IMR-90 (cell line): ENCODE measurements at regions not wholly inside any gene's neighbourhood (a gene's known extent, or its start where the extent isn't known, plus 50 kb on each side); places are given as distances from the start of the nearest gene placed in this dataset.

Source experiments
- ATAC-seq: fragments of 200-7000 bp; cut with Tn5 transposase; 2 replicates; pipeline ENCODE4 v1.9.1; 2020; ENCODE audit warnings: low read depth, mild to moderate bottlenecking, moderate library complexity
- BruUV-seq: library from RNA; stranded (reverse); fragments of 400-500 nt; replicated peaks from 2 replicates; lab custom pipeline; 2021; lab: Mats Ljungman, UMichigan
- CTCF ChIA-PET: fragments of 300-600 bp; formaldehyde crosslinking; extraction: SDS; loops from one replicate; lab custom pipeline; 2021; ENCODE audit warnings: antibody characterized with exemption; lab: Yijun Ruan, JAX
- POLR2A ChIA-PET: fragments of 300-600 bp; sonication (Branson Sonifier 250); formaldehyde crosslinking; loops from one replicate; lab custom pipeline; 2022; ENCODE audit warnings: antibody characterized with exemption; ENCODE audit not compliant: unreplicated experiment; lab: Charles Lee
- DNase-seq: peaks from one replicate; pipeline ENCODE4 v3.0.0; 2013
- H2AFZ ChIP-seq: replicated peaks from 2 replicates; pipeline ENCODE3; 2013; ENCODE audit warnings: low read length, mild to moderate bottlenecking; ENCODE audit not compliant: poor library complexity
- H2AK5ac ChIP-seq: 2 replicates; pipeline ENCODE4 v1.6.1; 2013; ENCODE audit warnings: low read depth, low read length, inconsistent platforms
- H2AK9ac ChIP-seq: replicated peaks from 2 replicates; pipeline ENCODE3; 2013; ENCODE audit warnings: mild to moderate bottlenecking, low read depth, low read length, moderate library complexity; ENCODE audit not compliant: poor library complexity
- H2BK120ac ChIP-seq: 2 replicates; pipeline ENCODE4 v1.6.1; 2013; ENCODE audit warnings: low read depth, low read length, inconsistent platforms
- H2BK15ac ChIP-seq: 3 replicates; pipeline ENCODE4 v1.6.1; 2013; ENCODE audit warnings: low read depth, low read length, inconsistent platforms
- H2BK20ac ChIP-seq: 2 replicates; pipeline ENCODE4 v1.6.1; 2013; ENCODE audit warnings: low read depth, mild to moderate bottlenecking, inconsistent platforms, low read length, moderate library complexity
- H2BK5ac ChIP-seq: 2 replicates; pipeline ENCODE4 v1.6.1; 2013; ENCODE audit warnings: mild to moderate bottlenecking, low read depth, low read length, inconsistent platforms; ENCODE audit not compliant: poor library complexity, severe bottlenecking
- H3K14ac ChIP-seq: replicated peaks from 2 replicates; pipeline ENCODE4 v1.6.1; 2013; ENCODE audit warnings: low read depth, low read length, inconsistent platforms
- H3K18ac ChIP-seq: 2 replicates; pipeline ENCODE4 v1.6.1; 2013; ENCODE audit warnings: low read depth, low read length, control low read depth
- H3K23ac ChIP-seq: 2 replicates; pipeline ENCODE4 v1.6.1; 2013; ENCODE audit warnings: low read depth, low read length, inconsistent platforms
- H3K27ac ChIP-seq: 2 replicates; pipeline ENCODE4 v1.5.1; 2013; ENCODE audit warnings: mild to moderate bottlenecking, control low read depth, low read length; ENCODE audit not compliant: insufficient read depth
- H3K27me3 ChIP-seq: 2 replicates; pipeline ENCODE4 v1.6.1; 2013; ENCODE audit warnings: low read length; ENCODE audit not compliant: control insufficient read depth, insufficient read depth
- H3K36me3 ChIP-seq: 2 replicates; pipeline ENCODE4 v1.6.1; 2013; ENCODE audit warnings: low read length, mixed read lengths; ENCODE audit not compliant: control insufficient read depth, insufficient read depth
- H3K4ac ChIP-seq: 2 replicates; pipeline ENCODE4 v1.6.1; 2013; ENCODE audit warnings: low read depth, low read length, inconsistent platforms
- H3K4me1 ChIP-seq: 2 replicates; pipeline ENCODE4 v1.6.1; 2013; ENCODE audit warnings: low read length, mixed read lengths; ENCODE audit not compliant: control insufficient read depth, insufficient read depth
- H3K4me2 ChIP-seq: 2 replicates; pipeline ENCODE4 v1.6.1; 2013; ENCODE audit warnings: low read depth, mild to moderate bottlenecking, control low read depth, low read length, moderate library complexity
- H3K4me3 ChIP-seq: 2 replicates; pipeline ENCODE4 v1.5.1; 2013; ENCODE audit warnings: low read depth, mild to moderate bottlenecking, control low read depth, low read length, moderate library complexity; ENCODE audit not compliant: insufficient read depth
- H3K56ac ChIP-seq: 2 replicates; pipeline ENCODE4 v1.6.1; 2013; ENCODE audit warnings: low read length, inconsistent platforms; ENCODE audit not compliant: insufficient read depth; ENCODE audit errors: extremely low read depth
- H3K79me1 ChIP-seq, 2 experiments: 2 replicates each; pipeline ENCODE4 v1.6.1; 2013; ENCODE audit warnings: low read length in 2 of 2, inconsistent platforms in 1 of 2, low read depth in 1 of 2
- H3K9ac ChIP-seq: 2 replicates; pipeline ENCODE4 v1.6.1; 2013; ENCODE audit warnings: low read depth, low read length, control low read depth
- H3K9me1 ChIP-seq: 2 replicates; pipeline ENCODE4 v1.6.1; 2013; ENCODE audit warnings: low read length, inconsistent platforms; ENCODE audit not compliant: insufficient read depth
- H3K9me3 ChIP-seq: 2 replicates; pipeline ENCODE4 v1.6.1; 2013; ENCODE audit warnings: low read length; ENCODE audit not compliant: control insufficient read depth, insufficient read depth
- H4K20me1 ChIP-seq: 2 replicates; pipeline ENCODE4 v1.6.1; 2013; ENCODE audit warnings: low read length, inconsistent platforms; ENCODE audit not compliant: insufficient read depth
- H4K5ac ChIP-seq: 2 replicates; pipeline ENCODE4 v1.6.1; 2013; ENCODE audit warnings: mild to moderate bottlenecking, low read depth, low read length, control low read depth
- H4K8ac ChIP-seq, 2 experiments: 2 replicates each; pipeline ENCODE4 v1.6.1; 2013; ENCODE audit warnings: low read depth in 2 of 2, low read length in 2 of 2, control low read depth in 1 of 2, inconsistent platforms in 1 of 2
- H4K91ac ChIP-seq: 2 replicates; pipeline ENCODE4 v1.6.1; 2013; ENCODE audit warnings: low read depth, low read length, inconsistent platforms; ENCODE audit not compliant: insufficient read depth
- BHLHE40 ChIP-seq: fragments of 150-350 bp; IDR thresholded peaks from 2 replicates; pipeline ENCODE4 v1.6.1; 2016; ENCODE audit warnings: mild to moderate bottlenecking, low read depth, low read length
- CEBPB ChIP-seq: IDR thresholded peaks from 2 replicates; pipeline ENCODE4 v1.6.1; 2012; ENCODE audit warnings: low read depth, low read length, improper control_type of control experiment
- CHD1 ChIP-seq: IDR thresholded peaks from 2 replicates; pipeline ENCODE4 v1.6.1; 2012; ENCODE audit warnings: low read depth, low read length, improper control_type of control experiment
- CTCF ChIP-seq: conservative IDR thresholded peaks from 2 replicates; pipeline ENCODE4 v1.5.1; 2012; ENCODE audit warnings: mild to moderate bottlenecking, low read depth, low read length, improper control_type of control experiment
- ELK1 ChIP-seq: fragments of 150-350 bp; IDR thresholded peaks from 2 replicates; pipeline ENCODE4 v1.6.1; 2016; ENCODE audit warnings: low read depth, mild to moderate bottlenecking, low read length, moderate library complexity, borderline replicate concordance
- FOS ChIP-seq: fragments of 150-350 bp; IDR thresholded peaks from 2 replicates; pipeline ENCODE4 v1.6.1; 2016; ENCODE audit warnings: low read depth, low read length
- MAFK ChIP-seq: IDR thresholded peaks from 2 replicates; pipeline ENCODE4 v1.6.1; 2012; ENCODE audit warnings: low read depth, low read length, improper control_type of control experiment
- MAZ ChIP-seq: IDR thresholded peaks from 2 replicates; pipeline ENCODE4 v1.6.1; 2012; ENCODE audit warnings: low read depth, mild to moderate bottlenecking, low read length, improper control_type of control experiment, moderate library complexity, borderline replicate concordance
- MXI1 ChIP-seq: IDR thresholded peaks from 2 replicates; pipeline ENCODE4 v1.6.1; 2012; ENCODE audit warnings: low read depth, mild to moderate bottlenecking, low read length, moderate library complexity, borderline replicate concordance
- NFE2L2 ChIP-seq: fragments of 150-350 bp; IDR thresholded peaks from 2 replicates; pipeline ENCODE4 v1.6.1; 2016; ENCODE audit warnings: low read depth, mild to moderate bottlenecking, low read length
- POLR2A ChIP-seq: IDR thresholded peaks from 2 replicates; pipeline ENCODE4 v1.6.1; 2012; ENCODE audit warnings: mild to moderate bottlenecking, low read depth, low read length
- RAD21 ChIP-seq: IDR thresholded peaks from 2 replicates; pipeline ENCODE4 v1.6.1; 2012; ENCODE audit warnings: low read length, improper control_type of control experiment
- RCOR1 ChIP-seq: IDR thresholded peaks from 2 replicates; pipeline ENCODE4 v1.6.1; 2012; ENCODE audit warnings: mild to moderate bottlenecking, low read length, improper control_type of control experiment; ENCODE audit not compliant: insufficient replicate concordance
- RFX5 ChIP-seq: IDR thresholded peaks from 2 replicates; pipeline ENCODE4 v1.8.0; 2012; ENCODE audit warnings: low read depth, mild to moderate bottlenecking, low read length, moderate library complexity
- SMC3 ChIP-seq: fragments of 150-350 bp; IDR thresholded peaks from 2 replicates; pipeline ENCODE4 v1.6.1; 2016; ENCODE audit warnings: low read depth, mild to moderate bottlenecking, antibody characterized with exemption, low read length, moderate library complexity
- USF2 ChIP-seq: fragments of 150-350 bp; IDR thresholded peaks from 2 replicates; pipeline ENCODE4 v1.6.1; 2017; ENCODE audit warnings: mild to moderate bottlenecking, antibody characterized with exemption, low read length, low read depth
- WGBS, 2 experiments: methylation state at CpG; one replicate each; pipeline versions ENCODE4 v1.1.5 to v1.1.7; 2013; ENCODE audit warnings: missing lambda C conversion rate in 2 of 2; ENCODE audit not compliant: insufficient read length in 1 of 2; ENCODE audit errors: extremely low coverage in 2 of 2; 5-methylcytosine and 5-hydroxymethylcytosine counted together
- dilution Hi-C: fragments of 300-500 bp; cut with HindIII; formaldehyde crosslinking; loops from one replicate; pipeline ENCODE4 v1.14.3; 2018; ENCODE audit warnings: low sequenced_read_pairs; ENCODE audit not compliant: unreplicated experiment
- in situ Hi-C: fragments of 300-500 bp; cut with MboI; formaldehyde crosslinking; loops from 3 replicates; pipeline ENCODE4 v1.14.3; 2019; ENCODE audit warnings: low sequenced_read_pairs, inconsistent platforms, mixed read lengths
- intact Hi-C: fragments of 100-400 bp; cut with micrococcal nuclease; formaldehyde crosslinking; loops from 2 replicates; pipeline ENCODE4 v1.10.0; 2022

GRCh38 chr20:6663104-6663503 is 104.4 kb upstream of the BMP2 start:
- H3K56ac ChIP-seq, result no peak overlapping the region
- H3K36me3 ChIP-seq, result no peaks in the 10 kb centered on the region
- no peak overlapping the region for H2BK120ac ChIP-seq
- no peak overlapping the region for H2BK20ac ChIP-seq
- no peak overlapping the region for H3K14ac ChIP-seq
- no peak overlapping the region for H3K18ac ChIP-seq
- no peak overlapping the region for H4K8ac ChIP-seq
- ChIA-PET POLR2A (no interaction called here), CTCF (no interaction called here)
- no peaks in the 10 kb centered on the region for H3K27me3 ChIP-seq
- no peak overlapping the region for H2AK9ac ChIP-seq
- ATAC-seq (no peak), DNase-seq (no peak)
- H3K27ac ChIP-seq, result no peak overlapping the region
- H2AK5ac ChIP-seq, result no peak overlapping the region
- H4K5ac ChIP-seq, result no peak overlapping the region
- intact Hi-C loops, result no loop called here
- BruUV-seq, result no TSS peak
- H2AFZ ChIP-seq, result no peak overlapping the region
- no peak overlapping the region for H3K9ac ChIP-seq
- no peaks in the 10 kb centered on the region for H4K20me1 ChIP-seq
- H4K91ac ChIP-seq, result no peak overlapping the region
- TF ChIP-seq BHLHE40 (no peak), MAZ (no peak), FOS (no peak), MAFK (no peak), RCOR1 (no peak), CTCF (no peak), MXI1 (no peak), POLR2A (no peak), NFE2L2 (no peak), CEBPB (no peak), SMC3 (no peak), RAD21 (no peak), RFX5 (no peak), CHD1 (no peak), ELK1 (no peak), USF2 (no peak)
- WGBS, 2 experiments, result no CpG with 5 or more reads among the region's 1 CpG
- H3K4me2 ChIP-seq, result no peak overlapping the region
- H3K9me1 ChIP-seq, result no peaks in the 10 kb centered on the region
- no peak overlapping the region for H3K4me3 ChIP-seq
- H3K9me3 ChIP-seq, result peaks cover 6% of the 10 kb centered on the region
- H2BK5ac ChIP-seq, result no peak overlapping the region
- H2BK15ac ChIP-seq, result no peak overlapping the region
- no peaks in the 10 kb centered on the region for H3K4me1 ChIP-seq
- dilution Hi-C loops, result no loop called here
- H3K4ac ChIP-seq, result no peak overlapping the region
- no peak overlapping the region for H3K23ac ChIP-seq
- in situ Hi-C loops, result no loop called here
- H3K79me1 ChIP-seq, result no peaks in the 10 kb centered on the region
